Superior temporal gyrus (tissue), 1 donor: ENCODE measurements at regions not wholly inside any gene's neighbourhood (a gene's known extent, or its start where the extent isn't known, plus 50 kb on each side); places are given as distances from the start of the nearest gene placed in this dataset.

Source experiments
- DNase-seq: peaks from one replicate; pipeline ENCODE4 v3.0.0-alpha.2; 2016; ENCODE audit errors: extremely low spot score

DNA sequence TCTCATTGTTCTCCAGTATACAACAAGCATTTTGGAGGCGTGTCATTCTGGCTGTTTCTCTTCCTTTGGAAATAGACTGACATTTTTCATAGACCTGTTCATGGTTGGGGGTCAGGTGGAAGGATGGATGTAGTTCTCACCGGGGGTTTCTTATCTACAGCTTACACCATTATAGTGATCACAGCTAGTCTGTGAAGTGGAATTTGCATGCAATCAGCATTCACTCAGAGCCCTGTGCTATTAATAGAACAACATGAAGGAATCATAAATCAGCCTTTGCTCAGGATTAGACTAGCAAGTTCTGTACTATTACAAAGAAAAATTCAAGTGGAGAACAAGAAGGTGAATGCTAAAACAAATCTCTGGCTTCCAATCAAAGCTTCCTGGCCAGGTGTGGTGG, 132.6 kb upstream of the PUDP start:
- no peak for DNase-seq

DNA sequence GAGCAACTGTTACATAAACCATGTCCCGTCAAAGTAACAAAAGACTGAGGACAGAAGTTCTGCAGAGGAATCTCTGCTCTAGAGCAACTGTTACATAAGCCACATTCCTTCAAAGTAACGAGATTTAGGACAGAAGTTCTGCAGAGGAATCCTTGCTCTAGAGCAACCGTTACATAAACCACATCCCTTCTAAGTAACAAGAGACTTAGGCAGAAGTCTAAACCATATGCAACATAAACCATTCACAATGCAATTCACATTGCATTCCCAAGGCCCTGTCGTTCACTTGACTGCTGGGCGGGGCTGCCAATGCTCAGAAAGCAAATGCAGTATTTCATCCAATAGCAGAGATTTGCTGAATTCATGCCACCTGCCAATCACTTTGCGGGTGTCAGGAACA, 124.4 kb upstream of the PUDP start:
- peak; percentile 13 for DNase-seq

DNA sequence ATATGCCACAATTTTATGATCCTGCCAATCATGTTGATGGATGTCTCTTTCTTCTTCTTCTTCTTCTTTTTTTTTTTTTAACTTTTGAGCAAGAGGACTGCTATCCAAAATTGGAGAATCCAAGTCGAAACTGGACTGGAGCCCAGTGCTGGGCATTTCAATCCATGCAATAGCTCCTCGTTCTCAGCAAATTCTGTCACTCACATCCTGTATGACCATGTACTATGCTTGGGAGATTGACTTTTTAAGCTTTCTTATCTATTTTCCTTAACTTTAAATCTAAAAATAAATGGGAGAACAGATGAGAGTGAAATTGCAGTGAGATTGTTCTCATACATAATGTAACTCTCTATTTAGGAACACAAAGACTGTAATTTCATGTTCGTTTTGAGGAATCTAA, 123.0 kb upstream of the PUDP start:
- peak; percentile 10 for DNase-seq

GRCh38 chrX:7269991-7270390, 122.0 kb upstream of the PUDP start:
- DNase-seq = no peak

GRCh38 chrX:7269589-7269988, 121.6 kb upstream of the PUDP start:
- no peak for DNase-seq

DNA sequence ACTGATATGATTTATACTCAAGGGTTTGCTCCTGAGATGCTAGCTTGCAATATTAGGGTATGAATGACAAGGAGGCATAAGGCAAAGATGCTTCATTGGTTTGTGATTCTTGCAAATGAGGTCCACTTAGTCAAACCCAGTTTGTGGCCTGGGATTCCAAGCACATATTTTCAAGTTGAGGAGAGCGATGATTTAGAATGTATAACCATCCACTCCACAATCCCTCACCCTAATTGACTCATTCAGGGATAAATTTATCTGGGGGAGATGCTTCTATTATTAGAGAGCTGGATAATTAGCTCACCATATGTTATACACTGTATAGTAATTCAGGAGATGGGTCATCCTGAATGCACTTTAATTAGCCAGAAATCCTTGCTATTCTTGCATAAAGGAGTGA, 118.3 kb upstream of the PUDP start:
- no peak for DNase-seq

GRCh38 chrX:7264399-7264798, 116.4 kb upstream of the PUDP start:
- DNase-seq = no peak

GRCh38 chrX:7263961-7264360, 116.0 kb upstream of the PUDP start:
- no peak for DNase-seq

DNA sequence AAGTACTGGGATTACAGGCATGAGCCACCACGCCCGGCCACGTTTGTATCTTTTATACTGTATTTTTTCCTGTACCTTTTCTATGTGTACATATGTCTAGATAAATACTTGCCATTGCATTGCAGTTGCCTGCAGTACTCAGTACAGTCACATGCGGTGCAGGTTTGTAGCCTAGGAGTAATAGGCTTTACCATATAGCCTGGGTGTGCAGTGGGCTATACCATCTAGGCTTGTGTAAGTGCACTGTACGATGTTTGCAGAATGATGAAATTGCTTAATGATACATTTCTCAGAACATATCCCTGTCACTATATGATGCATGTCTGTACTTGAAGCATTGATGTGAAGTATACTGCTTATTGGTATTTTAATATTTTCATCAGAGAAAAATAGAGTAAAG, 115.4 kb upstream of the PUDP start:
- no peak for DNase-seq

DNA sequence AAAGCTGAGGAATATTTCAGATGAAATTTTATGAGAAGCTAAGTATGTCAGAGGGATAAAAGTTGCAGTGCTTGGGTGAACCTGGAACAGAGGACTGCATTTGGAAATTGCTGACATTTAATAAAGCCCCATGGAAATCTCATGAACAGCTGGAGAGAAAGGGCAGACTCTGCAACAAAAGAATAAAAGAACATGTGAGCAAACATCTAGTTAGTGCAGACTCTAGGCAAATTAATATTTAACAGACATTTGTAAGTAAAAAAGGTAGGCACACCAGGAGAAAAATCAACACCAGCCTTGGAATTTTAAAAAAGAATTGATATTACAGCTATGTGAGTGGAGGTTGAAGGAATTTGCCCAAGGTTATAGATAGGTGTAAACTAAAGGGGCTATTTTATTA, 114.6 kb upstream of the PUDP start:
- DNase-seq = no peak

GRCh38 chrX:7261672-7262332, 113.8 kb upstream of the PUDP start:
- DNase-seq = no peak

DNA sequence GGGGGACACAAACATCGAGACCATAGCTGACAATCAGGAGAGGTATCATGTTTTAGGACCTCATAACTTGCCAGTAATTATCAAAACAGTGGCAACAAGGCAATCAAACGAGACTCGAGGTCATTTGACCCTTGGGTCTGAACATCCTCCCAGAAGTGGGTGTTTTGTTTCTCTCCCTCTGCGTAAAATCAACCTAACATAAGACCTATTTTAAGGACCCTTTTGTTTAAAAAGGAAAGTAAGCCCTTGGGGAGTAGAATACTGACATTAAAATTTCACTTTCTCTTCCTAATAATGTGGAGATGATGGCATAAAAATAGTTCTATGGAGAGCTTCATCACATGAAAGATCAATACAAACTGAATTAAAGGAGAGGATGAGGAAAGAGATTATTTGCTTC, 106.2 kb upstream of the PUDP start:
- no peak for DNase-seq

DNA sequence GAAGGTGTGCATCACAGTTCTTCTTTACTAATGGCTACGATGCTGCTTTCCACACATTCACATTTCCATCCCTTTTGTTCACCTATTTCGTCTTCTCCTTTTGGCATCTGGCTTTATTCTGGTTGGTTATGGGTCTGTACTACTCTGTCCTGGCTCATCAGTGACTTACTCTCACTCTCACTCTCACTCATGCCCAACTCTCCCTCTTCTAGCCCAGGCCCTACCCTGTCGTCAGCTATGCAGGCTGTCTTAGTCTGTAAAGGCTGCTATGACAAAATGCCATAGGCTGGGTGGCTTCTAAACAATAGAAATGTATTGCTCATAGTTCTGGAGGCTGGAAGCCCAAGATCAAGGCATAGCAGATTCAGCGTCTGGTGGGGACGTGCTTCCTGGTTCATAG, 105.6 kb upstream of the PUDP start:
- no peak for DNase-seq

DNA sequence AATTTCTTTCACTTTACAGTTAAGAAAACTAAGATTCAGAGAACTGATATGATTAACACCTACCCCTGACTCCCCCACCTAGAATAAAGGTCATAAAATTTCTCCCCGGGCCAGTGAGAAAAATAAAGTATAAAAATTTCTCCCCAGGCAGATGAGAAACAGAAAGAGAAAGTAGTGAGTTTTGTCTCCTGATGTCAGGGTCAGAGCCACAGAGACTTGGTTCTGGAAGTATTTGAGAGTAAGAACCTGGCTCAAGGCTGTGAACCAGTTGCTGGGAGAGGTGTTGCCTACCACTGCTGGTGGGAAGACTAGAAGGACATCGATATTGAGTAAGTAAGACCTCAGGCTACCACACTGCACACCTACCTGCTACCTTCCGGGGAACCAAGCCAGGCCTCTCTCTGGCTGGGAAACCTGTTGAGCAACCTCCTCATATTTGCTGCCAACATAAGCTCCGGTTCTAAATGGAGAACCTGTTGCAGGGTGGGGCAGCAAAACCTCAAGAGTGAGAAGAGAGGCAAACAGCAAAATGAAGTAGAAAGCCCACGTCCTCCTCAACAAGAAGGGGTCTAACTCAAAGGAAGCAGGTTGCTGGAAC, 104.2 kb upstream of the PUDP start:
- no peak for DNase-seq

DNA sequence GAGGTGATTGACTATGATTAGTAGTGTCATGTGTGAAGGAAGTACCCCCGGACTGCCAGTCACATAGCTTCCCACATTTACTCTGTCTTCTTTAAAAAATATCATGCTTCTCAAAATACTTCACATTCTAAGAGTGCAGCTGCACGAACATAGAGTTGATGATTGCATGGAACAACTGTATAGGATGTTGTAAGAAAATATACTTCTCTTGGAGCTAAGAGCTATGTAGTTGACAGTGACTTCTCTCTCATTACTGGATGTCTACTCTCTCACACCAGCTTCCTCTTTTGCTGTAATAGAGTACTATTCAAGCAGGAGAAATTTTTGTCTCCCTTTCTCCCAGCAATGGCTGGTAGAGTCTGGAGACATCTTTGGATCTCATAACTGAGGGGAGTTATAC, 99.4 kb upstream of the PUDP start:
- DNase-seq = no peak

- no peak for DNase-seq
Observed at GRCh38 chrX:7244405-7244804, 96.5 kb upstream of the PUDP start.

GRCh38 chrX:7242613-7243012, 94.7 kb upstream of the PUDP start:
- DNase-seq = no peak

- no peak for DNase-seq
Observed at GRCh38 chrX:7240929-7241328, 93.0 kb upstream of the PUDP start.

- no peak for DNase-seq
Observed at GRCh38 chrX:7235071-7235470, 87.1 kb upstream of the PUDP start.

- no peak for DNase-seq
Observed at GRCh38 chrX:7233580-7234406, 85.8 kb upstream of the PUDP start.

GRCh38 chrX:7228226-7228625, 80.3 kb upstream of the PUDP start:
- no peak for DNase-seq

- DNase-seq = no peak
Observed at GRCh38 chrX:7225338-7225737, 77.4 kb upstream of the PUDP start.

GRCh38 chrX:7223271-7223670, 75.3 kb upstream of the PUDP start:
- DNase-seq = no peak
